Mucosa of descending colon (tissue), 3 donors: ENCODE measurements at regions not wholly inside any gene's neighbourhood (a gene's known extent, or its start where the extent isn't known, plus 50 kb on each side); places are given as distances from the start of the nearest gene placed in this dataset.

Experiments used
- ATAC-seq: fragments of 200-7000 bp; cut with Tn5 transposase; one replicate; pipeline ENCODE4 v1.9.1; 2020; ENCODE audit warnings: mild to moderate bottlenecking, moderate library complexity
- DNase-seq, 3 donors: peaks; one replicate each; pipeline ENCODE4 v3.0.0-alpha.2; 2020
- H3K36me3 ChIP-seq: fragments of 200-600 bp; one replicate; pipeline ENCODE4 v1.8.0; 2021; ENCODE audit warnings: low read depth, mild to moderate bottlenecking
- H3K4me1 ChIP-seq: fragments of 200-600 bp; one replicate; pipeline ENCODE4 v1.8.0; 2021; ENCODE audit warnings: low read depth, mild to moderate bottlenecking
- H3K4me3 ChIP-seq: fragments of 200-600 bp; one replicate; pipeline ENCODE4 v1.8.0; 2021; ENCODE audit warnings: mild to moderate bottlenecking
- H3K9me3 ChIP-seq: fragments of 200-600 bp; one replicate; pipeline ENCODE4 v1.8.0; 2021; ENCODE audit warnings: mild to moderate bottlenecking
- intact Hi-C, 2 donors: fragments of 100-400 bp; cut with DNase I in 1 of 2; cut with micrococcal nuclease in 1 of 2; formaldehyde crosslinking; loops; one replicate each; pipeline versions ENCODE4 v1.11.0 to v1.11.1; 2022; cut with DNase I, micrococcal nuclease
- TF ChIP-seq, protein P1 (sequence below): fragments of 200-600 bp; IDR thresholded peaks from one replicate; pipeline ENCODE4 v1.8.0; 2022; ENCODE audit warnings: antibody characterized with exemption, mild to moderate bottlenecking
- donor health status: DM: no; HTN: no; CAD: no; lungs with moderate emphysema.
- donor health status: DM: no; HTN: no; CAD: no.
- donor health status: DM: no; HTN: yes; CAD: no.

DNA sequence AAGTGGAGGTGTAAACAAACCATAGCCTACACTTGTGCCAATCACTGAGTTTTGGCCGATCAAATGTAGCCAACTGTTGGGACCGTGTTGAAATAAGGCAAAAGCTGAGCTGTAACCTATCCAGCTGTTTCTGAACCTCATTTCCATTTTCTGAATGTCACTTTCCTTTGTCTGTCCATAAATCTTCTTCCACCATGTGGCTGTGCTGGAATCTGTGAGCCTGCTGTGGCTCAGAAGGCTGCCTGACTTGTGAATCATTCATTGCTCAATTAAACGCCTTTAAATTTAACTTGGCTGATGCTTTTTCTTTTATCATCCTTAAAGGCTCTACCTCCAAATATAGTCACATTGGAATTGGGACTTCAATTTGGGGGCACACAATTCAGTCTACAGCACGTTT lies 203.1 kb upstream of the MPPED2 start:
- Histone ChIP-seq H3K4me1 (no peaks in the 10 kb centered on the region), H3K4me3 (no peak overlapping the region), H3K36me3 (no peaks in the 10 kb centered on the region), H3K9me3 (no peaks in the 10 kb centered on the region)
- intact Hi-C loops, result no loop called here
- TF ChIP-seq, protein P1, sequence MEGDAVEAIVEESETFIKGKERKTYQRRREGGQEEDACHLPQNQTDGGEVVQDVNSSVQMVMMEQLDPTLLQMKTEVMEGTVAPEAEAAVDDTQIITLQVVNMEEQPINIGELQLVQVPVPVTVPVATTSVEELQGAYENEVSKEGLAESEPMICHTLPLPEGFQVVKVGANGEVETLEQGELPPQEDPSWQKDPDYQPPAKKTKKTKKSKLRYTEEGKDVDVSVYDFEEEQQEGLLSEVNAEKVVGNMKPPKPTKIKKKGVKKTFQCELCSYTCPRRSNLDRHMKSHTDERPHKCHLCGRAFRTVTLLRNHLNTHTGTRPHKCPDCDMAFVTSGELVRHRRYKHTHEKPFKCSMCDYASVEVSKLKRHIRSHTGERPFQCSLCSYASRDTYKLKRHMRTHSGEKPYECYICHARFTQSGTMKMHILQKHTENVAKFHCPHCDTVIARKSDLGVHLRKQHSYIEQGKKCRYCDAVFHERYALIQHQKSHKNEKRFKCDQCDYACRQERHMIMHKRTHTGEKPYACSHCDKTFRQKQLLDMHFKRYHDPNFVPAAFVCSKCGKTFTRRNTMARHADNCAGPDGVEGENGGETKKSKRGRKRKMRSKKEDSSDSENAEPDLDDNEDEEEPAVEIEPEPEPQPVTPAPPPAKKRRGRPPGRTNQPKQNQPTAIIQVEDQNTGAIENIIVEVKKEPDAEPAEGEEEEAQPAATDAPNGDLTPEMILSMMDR, result no peak
- no peak for DNase-seq
- no peak for ATAC-seq

DNA sequence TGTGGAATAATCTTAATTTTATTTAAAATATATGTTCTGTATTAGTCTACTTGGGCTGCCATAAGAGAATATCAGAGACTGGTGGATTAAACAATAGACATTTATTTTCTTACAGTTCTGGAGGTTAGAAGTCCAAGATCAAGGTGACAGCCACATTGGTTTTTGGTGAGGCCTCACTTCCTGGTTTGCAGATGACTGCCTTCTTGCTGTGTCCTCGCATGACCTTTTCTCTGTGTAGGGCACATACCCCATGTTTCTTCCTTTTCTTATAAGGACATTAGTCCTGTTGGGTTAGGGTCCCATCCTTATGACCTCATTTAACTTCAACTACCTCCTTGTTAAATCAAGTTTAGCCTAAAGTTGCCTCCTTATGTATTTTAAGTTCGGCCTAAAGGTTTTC lies 202.7 kb upstream of the MPPED2 start:
- Histone ChIP-seq H3K36me3 (no peaks in the 10 kb centered on the region), H3K4me1 (no peaks in the 10 kb centered on the region), H3K4me3 (no peak overlapping the region), H3K9me3 (no peaks in the 10 kb centered on the region)
- DNase-seq (no peak), ATAC-seq (no peak)
- TF ChIP-seq, protein P1, result no peak
- intact Hi-C loops, result no loop called here

DNA sequence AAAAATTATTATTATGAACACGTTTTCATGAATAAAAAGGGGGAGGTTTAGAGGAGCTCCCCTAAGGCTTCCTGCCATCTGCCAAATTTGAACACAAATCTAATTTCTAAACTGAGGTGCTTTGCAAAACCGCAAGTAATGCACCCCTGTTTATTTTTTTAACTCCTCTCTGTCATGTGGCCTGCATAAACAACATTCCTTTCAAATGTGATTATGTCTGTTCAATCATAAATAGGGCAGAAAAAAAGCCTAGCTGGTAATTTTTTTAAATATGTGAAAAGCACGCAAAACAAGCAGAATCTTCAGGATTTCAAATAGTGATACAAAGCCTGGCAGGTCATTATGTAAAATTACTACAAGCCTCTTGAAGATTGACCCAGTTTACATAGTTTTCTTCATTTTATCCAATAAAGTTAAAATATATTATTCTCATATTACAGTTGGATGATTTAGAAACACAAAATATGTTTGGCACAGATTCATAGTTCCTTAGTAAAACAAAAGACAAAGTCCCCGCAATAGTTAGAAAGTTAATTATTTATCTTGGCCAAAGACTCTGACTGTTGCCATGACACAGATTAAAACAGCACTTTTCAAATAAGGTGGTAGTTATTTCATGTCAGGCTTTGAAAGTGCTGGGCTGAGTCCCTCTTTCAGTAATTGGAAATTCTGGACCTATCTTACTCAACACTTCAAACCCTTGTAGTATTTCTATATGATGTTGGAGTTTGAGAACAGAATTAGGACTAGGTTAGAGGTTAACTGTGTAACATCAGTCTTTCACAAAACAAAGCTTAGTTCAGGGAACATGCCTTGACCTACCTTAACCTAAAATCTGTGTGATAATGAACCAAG lies 200.3 kb upstream of the MPPED2 start:
- ATAC-seq, result peak; percentile 67
- intact Hi-C loops, result no loop called here

DNA sequence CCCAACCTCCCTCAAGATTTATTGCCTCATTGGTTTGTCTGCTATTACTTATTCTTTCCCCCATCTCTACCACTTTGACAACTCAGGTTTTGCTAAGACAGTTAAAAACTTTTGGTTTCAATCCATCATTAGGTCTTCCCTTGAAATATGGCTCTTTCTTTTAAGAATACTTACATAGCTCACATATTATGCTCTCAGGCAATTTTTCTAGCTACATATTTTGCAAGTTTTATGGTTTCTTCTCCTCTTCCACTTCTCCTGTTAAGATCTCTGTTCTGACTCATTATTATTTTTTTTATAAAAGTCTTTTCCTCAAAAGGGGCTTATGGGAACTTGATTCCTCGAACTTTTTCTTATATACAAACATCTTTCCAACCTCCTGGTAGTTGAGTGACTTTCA lies 192.4 kb upstream of the MPPED2 start:
- DNase-seq, result no peak
- Histone ChIP-seq H3K36me3 (no peaks in the 10 kb centered on the region), H3K4me3 (no peak overlapping the region), H3K9me3 (no peaks in the 10 kb centered on the region), H3K4me1 (no peaks in the 10 kb centered on the region)
- no peak for ATAC-seq
- intact Hi-C loops, result no loop called here
- TF ChIP-seq, protein P1, result no peak

More for the DNA sequence above, 200.3 kb upstream of the MPPED2 start:
- no peaks in the 10 kb centered on the region for H3K36me3 ChIP-seq
- TF ChIP-seq, protein P1, result no peak
- no peak overlapping the region for H3K4me3 ChIP-seq
- H3K4me1 ChIP-seq, result no peaks in the 10 kb centered on the region
- no peak for DNase-seq
- no peaks in the 10 kb centered on the region for H3K9me3 ChIP-seq

- Histone ChIP-seq H3K9me3 (no peaks in the 10 kb centered on the region), H3K4me1 (no peaks in the 10 kb centered on the region), H3K36me3 (no peaks in the 10 kb centered on the region), H3K4me3 (no peak overlapping the region)
- ATAC-seq, result no peak
- TF ChIP-seq, protein P1, result no peak
- intact Hi-C loops, result no loop called here
- DNase-seq, result no peak
Observed at GRCh38 chr11:30775233-30775522, 189.0 kb upstream of the MPPED2 start.
